ENCODE measurements at regions not wholly inside any gene's neighbourhood (a gene's known extent, or its start where the extent isn't known, plus 50 kb on each side); places are given as distances from the start of the nearest gene placed in this dataset.

DNA sequence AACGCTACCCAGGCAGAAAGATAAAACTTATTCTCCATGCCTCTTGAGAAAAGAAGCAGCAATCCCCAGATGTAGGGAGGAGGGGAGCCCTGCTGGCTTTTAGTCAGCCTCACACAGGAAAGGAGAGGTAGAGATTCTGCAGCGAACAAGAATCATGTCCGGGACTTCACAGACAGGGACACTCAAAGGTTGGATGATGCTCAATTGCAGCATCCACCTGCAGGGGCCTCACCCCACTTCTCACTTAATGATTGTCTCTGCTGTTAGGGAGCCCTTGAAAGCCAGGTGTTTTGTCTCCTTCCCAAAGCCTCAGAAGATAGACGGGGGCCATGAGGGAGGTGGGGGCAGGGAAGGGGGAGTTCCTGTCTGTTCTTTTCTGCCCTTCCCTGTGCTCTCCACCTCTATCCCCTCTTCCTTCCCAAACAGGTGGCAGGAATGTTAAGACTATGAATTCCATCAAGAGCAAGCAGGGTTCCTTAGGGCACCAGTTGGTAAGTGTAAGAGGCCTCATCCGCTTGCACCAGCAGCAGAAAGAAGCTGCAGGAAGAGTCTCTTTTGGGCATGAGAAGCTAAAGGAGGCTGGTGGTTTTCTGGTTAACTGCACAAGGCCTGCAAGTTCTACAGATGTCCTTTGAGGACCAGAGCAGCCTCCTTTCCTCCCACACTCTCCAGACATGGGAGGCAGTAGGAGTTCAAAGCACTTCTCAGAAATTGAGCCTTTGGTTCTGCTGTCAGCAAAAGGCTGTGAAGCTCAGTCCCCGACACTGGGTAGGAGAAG is 154.7 kb upstream of the TNP1 start:
- no peak for DNase-seq (ENCODE audit: low read depth)
- H3K4me3 ChIP-seq (replicated peaks; ENCODE audit: low read depth, low read length) = no peak overlapping the region
- TF ChIP-seq CTCF (IDR thresholded peaks at IDR 0.05; ENCODE audit: low read length, missing control alignments) = no peak

- no peak for TF ChIP-seq CTCF (IDR thresholded peaks at IDR 0.05; ENCODE audit: low read length, missing control alignments)
- DNase-seq (ENCODE audit: low read depth) = no peak
- no peak overlapping the region for H3K4me3 ChIP-seq (replicated peaks; ENCODE audit: low read depth, low read length)
Measured at GRCh38 chr2:217013926-217014325, 154.1 kb upstream of the TNP1 start.

- no peak for DNase-seq (ENCODE audit: low read depth)
- no peak overlapping the region for H3K4me3 ChIP-seq (replicated peaks; ENCODE audit: low read depth, low read length)
- no peak for TF ChIP-seq CTCF (IDR thresholded peaks at IDR 0.05; ENCODE audit: low read length, missing control alignments)
Measured at GRCh38 chr2:217011576-217011975, 151.7 kb upstream of the TNP1 start.

DNA sequence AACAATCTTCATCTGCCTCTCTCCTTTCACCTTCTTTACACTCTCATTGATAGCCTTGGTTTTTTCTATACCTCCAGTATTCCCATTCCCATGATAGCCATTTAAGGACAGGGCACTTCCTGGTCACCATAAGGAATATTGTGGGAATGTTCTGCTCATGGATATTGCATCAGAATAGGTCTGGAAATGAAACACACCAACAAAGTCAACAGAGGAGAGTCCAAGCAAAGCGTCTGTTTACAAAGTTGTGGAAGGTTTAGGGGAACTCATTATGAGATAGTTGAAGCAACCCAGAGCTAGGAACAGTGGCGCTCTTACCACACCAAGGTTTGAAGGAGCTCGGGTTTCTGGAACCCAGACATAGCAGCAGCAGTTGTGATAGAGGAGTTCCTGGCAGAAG is 150.3 kb upstream of the TNP1 start:
- TF ChIP-seq CTCF (IDR thresholded peaks at IDR 0.05; ENCODE audit: low read length, missing control alignments) = no peak
- DNase-seq (ENCODE audit: low read depth) = no peak
- no peak overlapping the region for H3K4me3 ChIP-seq (replicated peaks; ENCODE audit: low read depth, low read length)

DNA sequence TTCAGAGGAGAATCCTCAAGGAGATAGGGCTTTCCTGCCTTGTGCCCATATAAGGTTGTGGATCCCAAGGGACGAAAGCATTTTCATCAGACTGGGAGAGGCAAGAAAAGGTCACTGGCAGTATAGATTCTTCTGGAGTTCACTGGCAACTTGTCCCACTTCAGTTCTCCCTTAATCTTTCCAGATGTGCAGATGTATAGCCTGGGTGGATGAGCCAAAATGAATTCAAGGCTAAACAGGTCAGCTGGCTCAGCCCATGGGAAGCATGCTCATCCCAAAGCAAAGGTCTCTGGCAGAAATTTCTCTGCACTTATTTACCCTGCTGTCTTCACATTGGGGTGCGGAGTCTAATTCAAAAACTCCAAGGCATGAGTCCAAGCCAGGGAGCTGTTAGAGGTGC is 148.9 kb upstream of the TNP1 start:
- H3K4me3 ChIP-seq (replicated peaks; ENCODE audit: low read depth, low read length) = no peak overlapping the region
- no peak for TF ChIP-seq CTCF (IDR thresholded peaks at IDR 0.05; ENCODE audit: low read length, missing control alignments)
- no peak for DNase-seq (ENCODE audit: low read depth)

- DNase-seq (ENCODE audit: low read depth) = no peak
- no peak for TF ChIP-seq CTCF (IDR thresholded peaks at IDR 0.05; ENCODE audit: low read length, missing control alignments)
- H3K4me3 ChIP-seq (replicated peaks; ENCODE audit: low read depth, low read length) = no peak overlapping the region
Measured at GRCh38 chr2:217006217-217006616, 146.4 kb upstream of the TNP1 start.

DNA sequence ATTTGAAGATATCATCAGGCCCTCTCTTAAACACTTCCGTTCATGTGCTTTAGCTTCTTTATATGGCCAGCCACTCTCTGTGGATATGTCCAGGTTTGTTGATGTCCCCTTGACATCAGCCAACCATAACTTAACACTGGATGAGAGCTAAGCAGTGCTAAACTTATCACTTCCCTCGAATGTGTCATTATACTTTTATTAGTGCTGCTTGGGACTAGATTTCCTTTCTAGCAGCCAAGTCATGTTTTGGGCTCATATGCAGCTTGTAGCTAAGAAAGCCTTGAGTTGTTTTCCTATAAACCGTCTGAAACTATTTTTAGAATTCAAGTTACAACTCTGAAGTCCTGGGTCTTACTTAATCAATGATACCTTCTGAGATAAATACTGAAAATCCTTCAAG is 144.8 kb upstream of the TNP1 start:
- no peak for DNase-seq (ENCODE audit: low read depth)
- no peak for TF ChIP-seq CTCF (IDR thresholded peaks at IDR 0.05; ENCODE audit: low read length, missing control alignments)

More for the DNA sequence above, 144.8 kb upstream of the TNP1 start:
- H3K4me3 ChIP-seq (replicated peaks; ENCODE audit: low read depth, low read length) = no peak overlapping the region

Data from fibroblast of pulmonary artery (primary cell).